GM21381 (cell line): ENCODE measurements at regions not wholly inside any gene's neighbourhood (a gene's known extent, or its start where the extent isn't known, plus 50 kb on each side); places are given as distances from the start of the nearest gene placed in this dataset.

Experiments
- ATAC-seq: cut with Tn5 transposase; IDR thresholded peaks from one replicate; pipeline ENCODE4 v1.9.1; 2021; ENCODE audit warnings: mild to moderate bottlenecking, moderate library complexity; ENCODE audit not compliant: unreplicated experiment

DNA sequence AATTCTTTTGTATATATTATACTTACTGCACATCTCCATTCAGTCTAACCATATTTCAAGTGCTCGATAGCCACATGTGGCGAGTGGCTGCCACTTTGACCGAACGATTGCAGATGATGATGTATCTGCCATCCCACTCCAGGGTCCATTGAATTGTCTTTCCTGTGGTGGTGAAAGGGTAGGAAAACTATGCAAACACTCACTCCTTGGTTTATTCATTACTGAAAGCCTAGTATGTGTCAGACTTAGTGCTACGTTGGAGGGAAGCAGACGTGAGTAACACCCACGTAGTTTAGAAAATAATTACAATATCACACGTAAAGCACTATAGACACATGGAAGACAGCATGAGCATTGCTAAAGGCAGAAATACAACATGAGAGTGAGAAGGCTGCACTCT lies 353.7 kb downstream of the CSNK1G3 start:
- ATAC-seq = no peak

DNA sequence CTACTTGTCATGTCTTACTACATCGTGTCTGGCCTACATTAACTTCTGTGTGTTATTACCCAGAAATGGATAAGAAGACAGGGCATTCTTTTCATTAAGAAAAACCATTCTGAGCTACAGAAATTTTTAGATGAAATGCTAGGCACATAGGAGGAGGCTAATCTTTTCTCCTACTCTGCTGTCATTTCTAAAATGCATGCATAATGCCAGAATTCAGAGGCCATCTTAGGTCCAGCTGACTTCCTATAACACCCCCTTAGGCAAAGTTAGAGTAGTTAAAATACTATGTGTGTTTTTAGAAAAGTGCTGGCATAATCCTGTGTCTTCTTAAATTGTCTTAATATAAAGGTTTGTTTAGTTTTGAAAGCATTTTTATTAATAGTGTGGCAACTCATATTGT lies 352.6 kb downstream of the CSNK1G3 start:
- no peak for ATAC-seq

DNA sequence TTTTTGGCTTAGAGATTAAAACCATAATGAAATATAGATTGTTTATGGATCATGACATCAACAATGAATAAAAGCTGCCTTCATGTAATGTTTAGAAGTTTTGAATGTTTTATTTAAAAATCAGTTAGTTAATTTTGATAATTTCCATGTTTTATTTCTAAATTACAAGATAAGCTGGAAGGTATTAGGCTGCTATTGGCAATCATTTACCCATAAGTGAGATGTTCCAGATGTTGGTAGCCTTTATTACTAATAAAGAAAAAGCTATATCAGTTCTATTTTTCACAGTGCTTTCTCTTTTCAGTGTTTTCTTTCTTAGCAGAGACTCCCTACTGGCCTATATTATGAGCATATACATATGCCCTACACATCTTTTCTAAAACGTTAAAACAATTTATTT lies 347.0 kb downstream of the CSNK1G3 start:
- ATAC-seq = no peak

DNA sequence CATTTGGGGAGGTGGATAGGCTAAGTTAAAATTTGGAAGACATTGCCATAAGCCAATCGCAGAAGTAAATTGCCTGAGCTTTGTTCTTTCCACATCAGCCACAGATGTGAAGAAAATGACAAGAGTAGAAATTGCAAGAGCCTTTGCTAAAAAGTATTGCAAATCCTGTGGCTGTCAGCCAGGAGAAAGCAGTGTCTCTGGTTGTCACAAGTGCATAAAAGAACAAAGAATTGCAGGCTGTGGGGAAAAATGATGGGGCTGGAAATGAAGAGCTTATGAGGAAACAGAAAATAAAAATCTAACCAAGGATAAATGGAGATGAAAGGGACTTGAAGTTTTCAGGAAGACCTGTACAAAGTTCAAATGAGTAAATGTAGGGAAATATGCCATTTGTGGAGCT lies 344.8 kb downstream of the CSNK1G3 start:
- no peak for ATAC-seq

DNA sequence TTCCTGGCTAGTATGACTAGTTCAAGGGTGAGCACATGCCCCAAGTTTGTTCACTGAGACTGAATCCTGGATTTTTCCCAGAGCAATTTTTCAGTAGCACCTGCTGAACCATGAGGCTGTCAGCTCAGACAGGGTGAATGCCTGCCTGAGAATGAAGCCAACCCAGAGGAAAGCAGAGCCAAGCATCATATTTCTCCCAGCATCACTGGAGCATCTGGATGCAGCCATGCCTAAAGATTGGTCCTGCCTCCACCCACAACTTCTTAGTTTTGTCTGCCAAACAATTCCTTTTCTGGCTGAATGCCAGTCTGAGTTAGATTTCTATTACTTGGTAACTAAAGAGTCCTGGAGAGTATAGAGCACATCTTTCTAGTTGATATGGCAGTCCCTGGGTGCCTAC lies 343.6 kb downstream of the CSNK1G3 start:
- no peak for ATAC-seq

- ATAC-seq = no peak
Measured at GRCh38 chr5:123845356-123846100, 333.6 kb downstream of the CSNK1G3 start.

DNA sequence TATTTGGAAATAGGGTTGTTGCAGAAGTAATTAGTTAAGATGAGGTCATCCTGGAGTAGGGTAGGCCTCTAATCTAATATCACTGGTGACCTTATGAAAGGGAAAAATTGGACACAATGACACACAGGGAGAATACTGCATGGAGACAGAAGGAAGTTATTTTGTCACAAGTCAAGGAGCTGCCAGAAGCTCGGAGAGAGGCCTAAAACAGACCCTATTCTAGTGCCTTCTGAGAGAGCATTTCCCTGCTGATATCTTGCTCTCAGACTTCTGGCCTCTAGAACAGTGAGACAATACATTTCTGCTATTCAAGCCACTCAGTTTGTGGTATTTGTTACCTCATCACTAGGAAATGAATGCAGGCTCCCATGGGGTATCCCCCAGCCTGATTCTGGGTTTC lies 332.9 kb downstream of the CSNK1G3 start:
- ATAC-seq = no peak

DNA sequence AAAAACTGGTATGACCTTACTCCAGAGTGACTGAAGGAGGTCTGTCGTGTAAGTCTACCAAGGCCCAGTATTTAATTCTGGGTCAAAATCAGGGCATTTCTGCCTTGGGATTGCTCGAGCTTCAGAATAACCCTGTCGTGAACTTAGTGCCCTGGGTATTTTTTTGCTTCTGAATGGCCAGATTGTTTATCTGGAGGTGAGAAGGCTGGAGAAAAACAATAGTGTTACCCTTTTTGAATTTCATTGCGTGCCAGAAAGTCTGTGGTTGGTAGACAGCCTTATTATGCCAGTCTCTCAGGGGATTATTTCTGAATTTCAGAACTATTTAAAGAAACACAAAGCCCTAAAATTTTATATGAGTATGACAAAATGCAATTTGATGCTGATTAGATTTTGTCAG lies 323.4 kb downstream of the CSNK1G3 start:
- no peak for ATAC-seq

GRCh38 chr5:123830575-123830974 lies 318.6 kb downstream of the CSNK1G3 start:
- ATAC-seq = no peak

- no peak for ATAC-seq
Measured at GRCh38 chr5:123827811-123828210, 315.8 kb downstream of the CSNK1G3 start.

DNA sequence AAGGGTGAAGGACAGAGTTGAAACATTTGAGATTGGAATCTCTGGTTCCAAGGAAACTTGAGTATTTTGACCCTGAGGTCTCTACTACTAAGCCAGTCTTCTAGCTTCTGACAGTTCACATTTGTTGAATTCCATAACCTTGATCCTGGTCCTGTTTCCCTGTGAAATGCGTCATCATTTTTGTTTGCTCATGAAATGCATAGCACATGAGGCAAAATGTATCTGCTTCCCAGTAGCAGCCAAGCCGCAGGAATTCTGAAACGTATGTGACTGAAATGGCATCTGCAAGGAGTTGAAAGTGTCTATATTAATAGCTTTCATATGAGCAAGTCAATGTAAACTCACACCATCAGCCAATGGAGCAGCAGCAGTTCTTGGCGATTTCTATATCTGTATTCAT lies 307.9 kb downstream of the CSNK1G3 start:
- ATAC-seq = no peak

DNA sequence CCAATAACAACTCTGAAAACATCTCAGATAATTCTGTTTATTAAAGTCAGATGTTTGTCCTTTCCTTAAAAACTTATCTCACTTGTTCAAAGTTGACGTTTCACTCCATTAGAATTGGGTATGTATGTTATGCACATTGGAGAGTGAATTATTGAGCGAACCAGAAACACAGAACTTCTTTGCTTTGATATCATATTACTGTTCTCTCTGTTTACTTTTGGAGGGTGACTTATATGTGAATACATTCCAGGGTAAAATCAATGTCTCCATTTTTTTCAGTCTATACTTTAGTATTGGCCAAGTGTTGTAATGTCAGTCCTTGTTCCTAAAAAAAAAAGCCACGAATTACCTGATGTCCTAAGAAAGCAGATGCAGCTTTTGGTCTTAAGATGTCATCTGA lies 307.4 kb downstream of the CSNK1G3 start:
- ATAC-seq = no peak

DNA sequence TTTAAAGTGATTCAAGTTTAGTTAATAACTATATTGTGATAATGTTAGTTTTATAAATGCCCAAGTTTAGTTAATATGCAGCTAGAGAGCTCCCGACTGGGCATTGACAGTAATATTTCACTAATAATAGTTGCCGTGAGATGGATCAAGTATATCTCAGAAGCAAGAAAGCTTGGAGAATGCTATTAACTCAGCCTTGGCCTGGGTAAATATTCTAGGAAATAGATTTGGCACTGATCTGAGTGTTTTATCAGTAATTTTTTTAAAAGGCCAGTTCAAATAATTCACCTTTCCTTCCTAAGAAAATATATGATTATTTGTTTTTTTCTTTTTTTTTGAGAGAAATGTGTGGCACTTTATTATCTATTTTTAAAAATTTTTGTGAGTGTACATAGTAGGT lies 305.3 kb downstream of the CSNK1G3 start:
- no peak for ATAC-seq

- no peak for ATAC-seq
Measured at GRCh38 chr5:123814801-123815470, 303.0 kb downstream of the CSNK1G3 start.

DNA sequence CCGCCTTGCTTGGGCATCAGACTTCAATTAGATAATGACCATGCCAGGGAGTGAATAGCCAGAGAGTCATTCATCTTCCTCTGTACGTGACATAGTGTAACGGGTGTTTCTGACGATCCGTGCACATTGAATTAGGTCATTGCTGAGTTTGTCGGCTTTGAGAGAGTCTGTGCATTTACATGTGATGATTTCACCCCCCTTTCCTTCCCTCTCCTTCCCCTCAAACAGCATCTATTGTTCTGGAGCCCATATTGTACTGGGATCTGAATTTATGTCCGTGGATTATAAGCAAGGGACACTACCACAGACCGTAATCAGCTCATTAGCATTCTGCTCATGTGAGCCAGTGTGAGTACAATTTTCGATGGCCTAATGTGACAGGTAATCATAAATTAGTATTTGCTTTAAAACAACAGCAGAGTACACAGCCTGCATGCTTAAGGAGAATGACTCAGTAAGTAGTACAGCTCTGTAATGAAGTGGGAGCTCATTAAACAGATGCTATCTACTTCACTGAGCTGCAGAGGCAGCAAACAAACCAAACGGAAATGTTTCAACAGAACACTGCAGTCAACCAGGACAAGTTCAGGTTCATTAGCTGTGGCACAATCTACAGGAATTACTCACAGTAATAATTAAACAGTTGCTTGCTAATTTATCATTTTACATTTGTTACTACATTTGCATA lies 302.1 kb downstream of the CSNK1G3 start:
- ATAC-seq = no peak

- no peak for ATAC-seq
Measured at GRCh38 chr5:123813264-123813663, 301.3 kb downstream of the CSNK1G3 start.

DNA sequence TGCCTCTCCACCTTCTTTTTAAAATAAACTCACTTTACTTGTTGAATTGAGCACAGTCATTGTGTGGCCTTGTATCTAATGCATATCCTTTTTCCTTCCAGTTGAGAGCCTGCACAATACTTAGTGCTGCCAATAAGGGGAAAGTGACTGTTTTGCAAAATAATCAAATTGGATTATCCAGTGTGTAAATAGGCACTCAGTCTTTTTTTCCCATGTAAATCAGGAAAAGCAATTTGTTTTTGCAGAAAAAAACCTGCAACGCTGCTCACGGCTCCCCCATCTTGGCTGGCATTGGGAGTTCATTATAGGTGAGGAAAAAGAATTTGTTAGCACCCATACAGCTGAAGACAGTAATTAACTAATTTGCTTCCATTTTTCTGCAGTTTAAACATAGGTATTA lies 299.9 kb downstream of the CSNK1G3 start:
- ATAC-seq = no peak

DNA sequence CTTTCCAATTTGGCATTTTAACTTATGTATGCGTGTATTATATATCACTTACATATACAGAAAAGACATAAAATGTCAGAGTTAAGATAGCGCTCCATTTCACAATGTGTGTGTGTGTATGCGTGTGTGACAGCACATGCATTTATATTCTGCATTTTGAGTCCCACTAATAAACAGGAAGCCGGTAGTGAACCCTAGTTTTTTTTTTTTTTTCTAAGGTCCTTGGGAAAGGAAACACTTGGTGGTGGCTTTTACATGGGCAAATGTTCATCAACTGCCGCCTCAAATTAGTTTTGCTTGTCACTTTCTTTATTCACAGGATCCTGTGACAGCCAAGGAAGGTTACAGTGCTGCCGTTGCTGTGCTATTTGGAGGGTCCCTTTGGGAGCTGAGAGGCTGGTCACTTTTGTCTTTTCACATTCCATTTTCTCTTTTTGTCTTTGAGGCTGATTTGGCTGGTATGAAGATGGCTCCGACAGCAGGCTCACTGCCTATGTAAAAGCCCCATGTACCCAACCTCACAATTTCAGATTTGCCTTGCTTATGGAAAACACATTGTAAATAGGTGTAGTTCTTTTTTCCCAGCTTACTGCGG lies 298.9 kb downstream of the CSNK1G3 start:
- ATAC-seq = no peak

DNA sequence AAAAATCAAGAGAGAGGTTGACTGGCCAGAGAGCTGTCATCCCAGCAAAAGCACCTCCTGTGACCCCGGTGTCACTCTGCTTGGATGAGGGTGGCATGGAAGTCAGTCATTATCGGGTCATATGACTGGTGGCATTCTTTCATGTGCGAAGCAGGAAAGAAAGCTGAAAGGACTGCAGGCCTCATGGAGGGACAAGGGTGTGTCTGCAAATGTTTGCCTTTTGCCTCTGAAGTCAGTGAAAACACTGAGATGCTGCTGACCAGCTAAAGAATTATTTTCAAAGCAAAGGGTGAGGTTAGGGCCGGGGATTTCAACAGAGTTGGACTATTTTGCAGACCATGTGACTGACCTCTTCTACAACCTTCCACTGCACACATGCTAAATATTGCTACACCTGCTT lies 298.3 kb downstream of the CSNK1G3 start:
- no peak for ATAC-seq

- no peak for ATAC-seq
Measured at GRCh38 chr5:123809594-123810221, 297.7 kb downstream of the CSNK1G3 start.
